ENCODE measurements at regions not wholly inside any gene's neighbourhood (a gene's known extent, or its start where the extent isn't known, plus 50 kb on each side); places are given as distances from the start of the nearest gene placed in this dataset.

- DNase-seq (ENCODE audit: low spot score), result no peak
Observed at GRCh38 chr12:89995870-89996269, 287.2 kb upstream of the ATP2B1 start.

GRCh38 chr12:89994911-89995310, 286.3 kb upstream of the ATP2B1 start:
- DNase-seq (ENCODE audit: low spot score), result no peak

GRCh38 chr12:89993632-89994031, 285.0 kb upstream of the ATP2B1 start:
- DNase-seq (ENCODE audit: low spot score), result no peak

- DNase-seq (ENCODE audit: low spot score), result peak; percentile 23
Observed at GRCh38 chr12:89992668-89993451, 284.2 kb upstream of the ATP2B1 start.

GRCh38 chr12:89991807-89992590, 283.4 kb upstream of the ATP2B1 start:
- DNase-seq (ENCODE audit: low spot score), result no peak

GRCh38 chr12:89988188-89988915, 279.7 kb upstream of the ATP2B1 start:
- no peak for DNase-seq (ENCODE audit: low spot score)

- DNase-seq (ENCODE audit: low spot score), result no peak
Observed at GRCh38 chr12:89985935-89986334, 277.3 kb upstream of the ATP2B1 start.

GRCh38 chr12:89984846-89985245, 276.2 kb upstream of the ATP2B1 start:
- DNase-seq (ENCODE audit: low spot score), result no peak

GRCh38 chr12:89983622-89984021, 275.0 kb upstream of the ATP2B1 start:
- no peak for DNase-seq (ENCODE audit: low spot score)

GRCh38 chr12:89980236-89980635, 271.6 kb upstream of the ATP2B1 start:
- no peak for DNase-seq (ENCODE audit: low spot score)

GRCh38 chr12:89977405-89978085, 268.9 kb upstream of the ATP2B1 start:
- DNase-seq (ENCODE audit: low spot score), result no peak

- DNase-seq (ENCODE audit: low spot score), result no peak
Observed at GRCh38 chr12:89976866-89977265, 268.2 kb upstream of the ATP2B1 start.

GRCh38 chr12:89975574-89975973, 266.9 kb upstream of the ATP2B1 start:
- DNase-seq (ENCODE audit: low spot score), result no peak

- DNase-seq (ENCODE audit: low spot score), result no peak
Observed at GRCh38 chr12:89971880-89972279, 263.2 kb upstream of the ATP2B1 start.

- no peak for DNase-seq (ENCODE audit: low spot score)
Observed at GRCh38 chr12:89970722-89971121, 262.1 kb upstream of the ATP2B1 start.

- DNase-seq (ENCODE audit: low spot score), result no peak
Observed at GRCh38 chr12:89969093-89969492, 260.5 kb upstream of the ATP2B1 start.

- no peak for DNase-seq (ENCODE audit: low spot score)
Observed at GRCh38 chr12:89968151-89968700, 259.6 kb upstream of the ATP2B1 start.

GRCh38 chr12:89966495-89967240, 258.0 kb upstream of the ATP2B1 start:
- DNase-seq (ENCODE audit: low spot score), result no peak

GRCh38 chr12:89965993-89966392, 257.4 kb upstream of the ATP2B1 start:
- DNase-seq (ENCODE audit: low spot score), result no peak

GRCh38 chr12:89962648-89963047, 254.0 kb upstream of the ATP2B1 start:
- no peak for DNase-seq (ENCODE audit: low spot score)
